OCI-LY1 (cell line): ENCODE measurements at regions not wholly inside any gene's neighbourhood (a gene's known extent, or its start where the extent isn't known, plus 50 kb on each side); places are given as distances from the start of the nearest gene placed in this dataset.

Experiments used
- H2AFZ ChIP-seq: fragments of 200-600 bp; sonication (generic), shearing (Covaris generic); 2 replicates; pipeline ENCODE4 v1.6.0; 2014; ENCODE audit warnings: antibody characterized with exemption, mild to moderate bottlenecking, low read length
- H3F3A ChIP-seq: fragments of 200-600 bp; sonication (generic), shearing (Covaris generic); 2 replicates; pipeline ENCODE4 v1.6.0; 2014; ENCODE audit warnings: mild to moderate bottlenecking, antibody characterized with exemption, low read length, moderate library complexity; ENCODE audit not compliant: insufficient read depth
- H3K27ac ChIP-seq: fragments of 200-600 bp; sonication (generic); 2 replicates; pipeline ENCODE4 v1.5.1; 2014; ENCODE audit warnings: low read length, mixed run types, mild to moderate bottlenecking, low read depth; ENCODE audit not compliant: poor library complexity, severe bottlenecking
- H3K27me3 ChIP-seq: fragments of 200-600 bp; sonication (generic); 2 replicates; pipeline ENCODE4 v1.6.0; 2014; ENCODE audit warnings: antibody characterized with exemption, mild to moderate bottlenecking, low read length, moderate library complexity; ENCODE audit not compliant: insufficient read depth
- H3K36me3 ChIP-seq: fragments of 200-600 bp; sonication (generic); 2 replicates; pipeline ENCODE4 v1.6.1; 2014; ENCODE audit warnings: mild to moderate bottlenecking, antibody characterized with exemption, low read length, moderate library complexity, mixed read lengths; ENCODE audit not compliant: insufficient read depth
- H3K4me1 ChIP-seq: fragments of 200-600 bp; sonication (generic); 2 replicates; pipeline ENCODE4 v1.5.1; 2014; ENCODE audit warnings: mild to moderate bottlenecking, low read length, moderate library complexity; ENCODE audit not compliant: insufficient read depth, severe bottlenecking
- H3K4me2 ChIP-seq: fragments of 200-600 bp; sonication (generic), shearing (Covaris generic); 2 replicates; pipeline ENCODE4 v1.6.1; 2014; ENCODE audit warnings: low read length
- H3K4me3 ChIP-seq: fragments of 200-600 bp; sonication (generic); 2 replicates; pipeline ENCODE4 v1.5.1; 2014; ENCODE audit warnings: low read length, low read depth, mild to moderate bottlenecking, mixed read lengths; ENCODE audit not compliant: poor library complexity, severe bottlenecking
- H3K79me2 ChIP-seq: fragments of 200-600 bp; shearing (Covaris generic); 2 replicates; pipeline ENCODE4 v1.6.1; 2016; ENCODE audit warnings: mixed run types, low read length, mixed read lengths; ENCODE audit not compliant: insufficient read depth
- H3K9ac ChIP-seq: fragments of 200-600 bp; sonication (generic), shearing (Covaris generic); 2 replicates; pipeline ENCODE4 v1.6.1; 2014; ENCODE audit warnings: mild to moderate bottlenecking, low read length, mixed read lengths
- H3K9me2 ChIP-seq: fragments of 200-600 bp; sonication (generic), shearing (Covaris generic); 2 replicates; pipeline ENCODE4 v1.6.1; 2014; ENCODE audit warnings: low read depth, mild to moderate bottlenecking, low read length, mixed read lengths
- H3K9me3 ChIP-seq: fragments of 200-600 bp; shearing (Covaris generic); 2 replicates; pipeline ENCODE4 v1.6.1; 2014; ENCODE audit warnings: low read length, mixed read lengths
- H4K20me1 ChIP-seq: fragments of 200-600 bp; sonication (generic), shearing (Covaris generic); 2 replicates; pipeline ENCODE4 v1.6.0; 2016; ENCODE audit warnings: mild to moderate bottlenecking, low read length; ENCODE audit not compliant: insufficient read depth
- CTCF ChIP-seq: fragments of 200-600 bp; sonication (generic), shearing (Covaris generic); IDR thresholded peaks from 2 replicates; pipeline ENCODE4 v1.5.1; 2017; ENCODE audit warnings: mild to moderate bottlenecking, antibody characterized with exemption, low read length, moderate library complexity, mixed read lengths
- EZH2 ChIP-seq: fragments of 200-600 bp; sonication (generic), shearing (Covaris generic); IDR thresholded peaks from 2 replicates; pipeline ENCODE4 v1.8.0; 2017; ENCODE audit warnings: borderline replicate concordance, mixed run types, mild to moderate bottlenecking, antibody characterized with exemption, low read length, moderate library complexity, mixed read lengths

GRCh38 chr2:128662051-128662471 lies 343.4 kb upstream of the HS6ST1 start:
- Histone ChIP-seq H3K9me2 (no peaks in the 10 kb centered on the region; the same call in 1 of the 2 replicates), H3K9me3 (no peaks in the 10 kb centered on the region), H3K4me3 (no peak overlapping the region), H3K4me2 (no peak overlapping the region), H3K79me2 (no peaks in the 10 kb centered on the region), H3K27ac (no peak overlapping the region), H2AFZ (no peak overlapping the region), H3K4me1 (no peaks in the 10 kb centered on the region), H3K9ac (no peak overlapping the region), H3F3A (no peaks in the 10 kb centered on the region), H4K20me1 (no peaks in the 10 kb centered on the region), H3K36me3 (no peaks in the 10 kb centered on the region), H3K27me3 (no peaks in the 10 kb centered on the region)
- TF ChIP-seq EZH2 (no peak), CTCF (no peak)

GRCh38 chr2:128663371-128664050 lies 344.8 kb upstream of the HS6ST1 start:
- Histone ChIP-seq H3K9me3 (no peaks in the 10 kb centered on the region), H3K79me2 (no peaks in the 10 kb centered on the region), H3K27me3 (no peaks in the 10 kb centered on the region), H3K27ac (no peak overlapping the region), H2AFZ (no peak overlapping the region), H3K4me1 (no peaks in the 10 kb centered on the region), H3K4me2 (no peak overlapping the region), H3K36me3 (no peaks in the 10 kb centered on the region), H4K20me1 (no peaks in the 10 kb centered on the region), H3K9me2 (no peaks in the 10 kb centered on the region), H3F3A (no peaks in the 10 kb centered on the region), H3K9ac (no peak overlapping the region), H3K4me3 (no peak overlapping the region)
- TF ChIP-seq CTCF (no peak), EZH2 (no peak)

GRCh38 chr2:128664499-128664971 lies 345.9 kb upstream of the HS6ST1 start:
- H3K9me3 ChIP-seq: no peaks in the 10 kb centered on the region
- no peak overlapping the region for H3K4me3 ChIP-seq
- H3K9ac ChIP-seq: no peak overlapping the region
- no peak overlapping the region for H3K4me2 ChIP-seq
- H2AFZ ChIP-seq: no peak overlapping the region
- no peaks in the 10 kb centered on the region for H3K27me3 ChIP-seq
- no peaks in the 10 kb centered on the region for H3K4me1 ChIP-seq
- no peaks in the 10 kb centered on the region for H3K36me3 ChIP-seq
- TF ChIP-seq CTCF: no peak
- TF ChIP-seq EZH2: no peak
- H3K27ac ChIP-seq: no peak overlapping the region
- H3K79me2 ChIP-seq: no peaks in the 10 kb centered on the region
- H3K9me2 ChIP-seq: no peaks in the 10 kb centered on the region
- no peaks in the 10 kb centered on the region for H4K20me1 ChIP-seq
- H3F3A ChIP-seq: no peaks in the 10 kb centered on the region
